B cell (primary cell): ENCODE measurements at regions not wholly inside any gene's neighbourhood (a gene's known extent, or its start where the extent isn't known, plus 50 kb on each side); places are given as distances from the start of the nearest gene placed in this dataset.

ENCODE experiments used
- ATAC-seq: fragments of 200-7000 bp; cut with Tn5 transposase; one replicate; pipeline ENCODE4 v1.10.0; 2021; ENCODE audit warnings: low read depth, mild to moderate bottlenecking, moderate number of reproducible peaks, moderate library complexity
- CTCF ChIA-PET: fragments of 350-600 bp; sonication (Branson Sonifier 250); formaldehyde crosslinking; loops from one replicate; lab custom pipeline; 2021; ENCODE audit warnings: antibody characterized with exemption, inconsistent platforms; lab: Charles Lee
- POLR2A ChIA-PET: fragments of 350-600 bp; sonication (Branson Sonifier 250); formaldehyde crosslinking; loops from one replicate; lab custom pipeline; 2021; ENCODE audit warnings: antibody characterized with exemption; lab: Charles Lee
- DNase-seq: peaks from one replicate; pipeline ENCODE4 v3.0.0; 2013
- H2AFZ ChIP-seq: 2 replicates; pipeline ENCODE4 v1.6.1; 2012; ENCODE audit warnings: mild to moderate bottlenecking, low read depth, low read length; ENCODE audit not compliant: insufficient read depth, poor library complexity, severe bottlenecking
- H3K27ac ChIP-seq, 2 donors: 1 replicate in 1 of 2; 2 replicates in 1 of 2; pipeline ENCODE4 v1.5.1; 2012 to 2013; ENCODE audit warnings: low read length in 2 of 2, mild to moderate bottlenecking in 2 of 2, moderate library complexity in 1 of 2
- H3K27me3 ChIP-seq, 4 experiments: fragments of 200-600 bp in 1 of 4; sonication (generic) in 1 of 4; replicated peaks in 1 of 4; 1 replicate in 2 of 4; 2 replicates in 2 of 4; pipeline versions ENCODE4 v1.6.1 to v1.7.0; 2013 to 2016; ENCODE audit warnings: low read length in 3 of 4, mild to moderate bottlenecking in 2 of 4, mixed read lengths in 1 of 4, moderate library complexity in 1 of 4; ENCODE audit not compliant: insufficient read depth in 4 of 4, control insufficient read depth in 3 of 4; ENCODE audit errors: control extremely low read depth in 1 of 4
- H3K36me3 ChIP-seq, 2 experiments: replicated peaks in 1 of 2; 1 replicate in 1 of 2; 2 replicates in 1 of 2; pipeline versions ENCODE4 v1.6.1 to v1.7.1; 2013; ENCODE audit warnings: low read length in 1 of 2; ENCODE audit not compliant: insufficient read depth in 2 of 2, control insufficient read depth in 1 of 2; ENCODE audit errors: control extremely low read depth in 1 of 2, extremely low read depth in 1 of 2
- H3K4me1 ChIP-seq, 2 donors: fragments of 200-600 bp in 1 of 2; sonication (generic) in 1 of 2; 1 replicate in 1 of 2; 2 replicates in 1 of 2; pipeline versions ENCODE4 v1.5.1 to v1.6.1; 2013 to 2017; ENCODE audit warnings: low read length in 2 of 2; ENCODE audit not compliant: control insufficient read depth in 2 of 2, insufficient read depth in 2 of 2
- H3K4me2 ChIP-seq: replicated peaks from 2 replicates; pipeline ENCODE3; 2012; ENCODE audit warnings: mild to moderate bottlenecking, low read depth, low read length; ENCODE audit not compliant: poor library complexity, severe bottlenecking
- H3K4me3 ChIP-seq, 5 experiments: fragments of 200-600 bp in 1 of 5; sonication (generic) in 1 of 5; 1 replicate in 3 of 5; 2 replicates in 2 of 5; pipeline versions ENCODE4 v1.5.1 to v1.7.0; 2011 to 2016; ENCODE audit warnings: low read length in 4 of 5, mild to moderate bottlenecking in 4 of 5, low read depth in 2 of 5, control low read depth in 1 of 5, moderate library complexity in 1 of 5; ENCODE audit not compliant: insufficient read depth in 1 of 5; ENCODE audit errors: control extremely low read depth in 1 of 5, extremely low read depth in 1 of 5
- H3K79me2 ChIP-seq: fragments of 200-600 bp; sonication (generic); one replicate; pipeline ENCODE4 v1.6.0; 2016; ENCODE audit warnings: low read length; ENCODE audit not compliant: control insufficient read depth, insufficient read depth
- H3K9ac ChIP-seq: fragments of 200-600 bp; sonication (generic); 2 replicates; pipeline ENCODE4 v1.6.1; 2017; ENCODE audit warnings: mild to moderate bottlenecking, low read length, moderate library complexity
- H3K9me3 ChIP-seq, 3 donors: one replicate each; pipeline versions ENCODE4 v1.6.1 to v1.7.1; 2013; ENCODE audit warnings: low read length in 2 of 3; ENCODE audit not compliant: control insufficient read depth in 2 of 3, insufficient read depth in 1 of 3; ENCODE audit errors: control extremely low read depth in 1 of 3
- H4K20me1 ChIP-seq: 2 replicates; pipeline ENCODE4 v1.6.0; 2012; ENCODE audit warnings: mild to moderate bottlenecking, low read length; ENCODE audit not compliant: insufficient read depth, control insufficient read depth, poor library complexity, severe bottlenecking
- H3K27ac Mint-ChIP-seq: one replicate; pipeline ENCODE4 v1.8.0; 2021; ENCODE audit warnings: mixed read lengths
- H3K27me3 Mint-ChIP-seq: one replicate; pipeline ENCODE4 v1.8.0; 2021; ENCODE audit warnings: mixed read lengths
- H3K4me1 Mint-ChIP-seq: one replicate; pipeline ENCODE4 v1.8.0; 2021; ENCODE audit warnings: mixed read lengths
- H3K4me3 Mint-ChIP-seq: one replicate; pipeline ENCODE4 v1.8.0; 2021; ENCODE audit warnings: mixed read lengths
- H3K9me3 Mint-ChIP-seq: one replicate; pipeline ENCODE4 v1.8.0; 2022; ENCODE audit warnings: mixed read lengths; ENCODE audit not compliant: insufficient read depth
- EZH2 ChIP-seq: IDR thresholded peaks from 2 replicates; pipeline ENCODE4 v1.6.1; 2012; ENCODE audit warnings: borderline replicate concordance, low read depth, mild to moderate bottlenecking, moderate library complexity, low read length; ENCODE audit not compliant: insufficient read depth, poor library complexity, severe bottlenecking
- WGBS: methylation state at CpG from one replicate; pipeline ENCODE4 v1.1.5; 2013; ENCODE audit warnings: missing lambda C conversion rate; ENCODE audit not compliant: insufficient coverage; 5-methylcytosine and 5-hydroxymethylcytosine counted together
- intact Hi-C: fragments of 100-400 bp; cut with micrococcal nuclease; formaldehyde crosslinking; loops from one replicate; pipeline ENCODE4 v1.10.0; 2022
- TF ChIP-seq, protein P1 (sequence below): fragments of 200-600 bp; IDR thresholded peaks from one replicate; pipeline ENCODE4 v1.8.0; 2022; ENCODE audit warnings: antibody characterized with exemption, mild to moderate bottlenecking

DNA sequence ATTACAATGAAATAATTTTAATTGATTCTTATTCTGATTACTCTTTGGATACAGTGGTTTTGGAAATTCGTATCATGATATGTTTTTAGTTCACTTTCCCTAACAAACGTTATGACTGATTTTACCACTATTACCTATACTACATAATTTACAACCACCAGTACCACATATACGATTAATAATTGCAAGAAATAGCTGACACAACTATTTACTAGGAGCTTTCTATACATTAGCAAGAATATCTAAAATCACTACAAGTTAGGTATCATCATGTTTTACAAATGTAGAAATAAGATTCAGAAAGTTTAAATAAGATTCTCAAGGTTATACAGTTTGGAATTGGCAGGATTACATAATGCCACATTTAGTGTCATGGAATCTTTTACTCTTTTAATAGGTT, 1401.1 kb upstream of the RAG2 start:
- TF ChIP-seq, protein P1, sequence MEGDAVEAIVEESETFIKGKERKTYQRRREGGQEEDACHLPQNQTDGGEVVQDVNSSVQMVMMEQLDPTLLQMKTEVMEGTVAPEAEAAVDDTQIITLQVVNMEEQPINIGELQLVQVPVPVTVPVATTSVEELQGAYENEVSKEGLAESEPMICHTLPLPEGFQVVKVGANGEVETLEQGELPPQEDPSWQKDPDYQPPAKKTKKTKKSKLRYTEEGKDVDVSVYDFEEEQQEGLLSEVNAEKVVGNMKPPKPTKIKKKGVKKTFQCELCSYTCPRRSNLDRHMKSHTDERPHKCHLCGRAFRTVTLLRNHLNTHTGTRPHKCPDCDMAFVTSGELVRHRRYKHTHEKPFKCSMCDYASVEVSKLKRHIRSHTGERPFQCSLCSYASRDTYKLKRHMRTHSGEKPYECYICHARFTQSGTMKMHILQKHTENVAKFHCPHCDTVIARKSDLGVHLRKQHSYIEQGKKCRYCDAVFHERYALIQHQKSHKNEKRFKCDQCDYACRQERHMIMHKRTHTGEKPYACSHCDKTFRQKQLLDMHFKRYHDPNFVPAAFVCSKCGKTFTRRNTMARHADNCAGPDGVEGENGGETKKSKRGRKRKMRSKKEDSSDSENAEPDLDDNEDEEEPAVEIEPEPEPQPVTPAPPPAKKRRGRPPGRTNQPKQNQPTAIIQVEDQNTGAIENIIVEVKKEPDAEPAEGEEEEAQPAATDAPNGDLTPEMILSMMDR = no peak
- no peak for TF ChIP-seq EZH2
- ATAC-seq = no peak
- no CpG with 5 or more reads among the region's 3 CpGs for WGBS
- Histone ChIP-seq H3K4me1 (no peaks in the 10 kb centered on the region), H3K36me3 (no peaks in the 10 kb centered on the region), H4K20me1 (no peaks in the 10 kb centered on the region), H3K79me2 (no peaks in the 10 kb centered on the region), H3K27ac (no peak overlapping the region), H3K27me3 (no peaks in the 10 kb centered on the region), H2AFZ (no peak overlapping the region), H3K4me3 (no peak overlapping the region), H3K4me2 (no peak overlapping the region), H3K9ac (no peak overlapping the region), H3K9me3 (no peaks in the 10 kb centered on the region)
- CTCF ChIA-PET = no interaction called here
- H3K9me3 Mint-ChIP-seq = peaks cover 4% of the 10 kb centered on the region
- no peak overlapping the region for H3K27ac Mint-ChIP-seq
- H3K4me3 Mint-ChIP-seq = no peak overlapping the region
- H3K4me1 Mint-ChIP-seq = no peaks in the 10 kb centered on the region
- intact Hi-C loops = no loop called here
- DNase-seq = no peak
- H3K27me3 Mint-ChIP-seq = no peaks in the 10 kb centered on the region
- POLR2A ChIA-PET = no interaction called here

- ATAC-seq = no peak
- no peaks in the 10 kb centered on the region for H3K27me3 ChIP-seq
- H3K4me3 ChIP-seq = no peak overlapping the region
- Mint-ChIP-seq H3K4me1 (no peaks in the 10 kb centered on the region), H3K27ac (no peak overlapping the region), H3K27me3 (no peaks in the 10 kb centered on the region), H3K9me3 (peaks cover 6% of the 10 kb centered on the region), H3K4me3 (no peak overlapping the region)
- H3K9ac ChIP-seq = no peak overlapping the region
- no peak overlapping the region for H3K4me2 ChIP-seq
- H3K79me2 ChIP-seq = no peaks in the 10 kb centered on the region
- no peaks in the 10 kb centered on the region for H3K36me3 ChIP-seq
- DNase-seq = no peak
- no peak for TF ChIP-seq EZH2
- TF ChIP-seq, protein P1 = no peak
- H3K9me3 ChIP-seq = no peaks in the 10 kb centered on the region
- intact Hi-C loops = no loop called here
- no peaks in the 10 kb centered on the region for H3K4me1 ChIP-seq
- ChIA-PET POLR2A (no interaction called here), CTCF (no interaction called here)
- no peaks in the 10 kb centered on the region for H4K20me1 ChIP-seq
- no peak overlapping the region for H2AFZ ChIP-seq
- WGBS = 100% methylated on average over 1 of the region's 2 CpGs
- H3K27ac ChIP-seq = no peak overlapping the region
Observed at GRCh38 chr11:37995886-37996285, 1397.8 kb upstream of the RAG2 start.
